ENCODE measurements at regions not wholly inside any gene's neighbourhood (a gene's known extent, or its start where the extent isn't known, plus 50 kb on each side); places are given as distances from the start of the nearest gene placed in this dataset.

- Histone ChIP-seq H2AFZ (ENCODE audit: low read length) (no peak overlapping the region), H3K9ac (ENCODE audit: insufficient read depth, low read length) (no peak overlapping the region), H3K27ac (ENCODE audit: insufficient read depth, low read length) (no peak overlapping the region), H4K20me1 (ENCODE audit: control insufficient read depth, extremely low read depth, insufficient read depth, low read length) (no peaks in the 10 kb centered on the region), H3K4me1 (ENCODE audit: control insufficient read depth, extremely low read depth, insufficient read depth, low read length) (peaks cover 70% of the 10 kb centered on the region), H3K9me3 (ENCODE audit: control insufficient read depth, insufficient read depth, low read depth, low read length) (no peaks in the 10 kb centered on the region), H3K4me2 (ENCODE audit: extremely low read depth, insufficient read depth, low read length) (no peak overlapping the region), H3K79me2 (ENCODE audit: control insufficient read depth, insufficient read depth, low read length) (peaks cover 97% of the 10 kb centered on the region), H3K4me3 (replicated peaks in 1 of 4; ENCODE audit: control extremely low read depth in 1 of 4, insufficient read depth in 1 of 4, low read depth in 3 of 4, low read length in 4 of 4) (no peak overlapping the region), H3K27me3 (ENCODE audit: control insufficient read depth, insufficient read depth, low read length) (no peaks in the 10 kb centered on the region), H3K36me3 (ENCODE audit: control insufficient read depth, insufficient read depth, low read length) (peaks cover 10% of the 10 kb centered on the region)
- no peak for DNase-seq (ENCODE audit: low read depth in 2 of 2)
- TF ChIP-seq, protein P1, sequence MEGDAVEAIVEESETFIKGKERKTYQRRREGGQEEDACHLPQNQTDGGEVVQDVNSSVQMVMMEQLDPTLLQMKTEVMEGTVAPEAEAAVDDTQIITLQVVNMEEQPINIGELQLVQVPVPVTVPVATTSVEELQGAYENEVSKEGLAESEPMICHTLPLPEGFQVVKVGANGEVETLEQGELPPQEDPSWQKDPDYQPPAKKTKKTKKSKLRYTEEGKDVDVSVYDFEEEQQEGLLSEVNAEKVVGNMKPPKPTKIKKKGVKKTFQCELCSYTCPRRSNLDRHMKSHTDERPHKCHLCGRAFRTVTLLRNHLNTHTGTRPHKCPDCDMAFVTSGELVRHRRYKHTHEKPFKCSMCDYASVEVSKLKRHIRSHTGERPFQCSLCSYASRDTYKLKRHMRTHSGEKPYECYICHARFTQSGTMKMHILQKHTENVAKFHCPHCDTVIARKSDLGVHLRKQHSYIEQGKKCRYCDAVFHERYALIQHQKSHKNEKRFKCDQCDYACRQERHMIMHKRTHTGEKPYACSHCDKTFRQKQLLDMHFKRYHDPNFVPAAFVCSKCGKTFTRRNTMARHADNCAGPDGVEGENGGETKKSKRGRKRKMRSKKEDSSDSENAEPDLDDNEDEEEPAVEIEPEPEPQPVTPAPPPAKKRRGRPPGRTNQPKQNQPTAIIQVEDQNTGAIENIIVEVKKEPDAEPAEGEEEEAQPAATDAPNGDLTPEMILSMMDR (conservative IDR thresholded peaks at IDR 0.05 in 1 of 2, IDR thresholded peaks at IDR 0.05 in 1 of 2; ENCODE audit: low read depth in 1 of 2, low read length in 2 of 2): no peak
- TF ChIP-seq EZH2 (IDR thresholded peaks at IDR 0.05; ENCODE audit: low read length, missing control alignments): no peak
Measured at GRCh38 chr17:77381185-77381700, 240.5 kb downstream of the SEC14L1 start.

DNA sequence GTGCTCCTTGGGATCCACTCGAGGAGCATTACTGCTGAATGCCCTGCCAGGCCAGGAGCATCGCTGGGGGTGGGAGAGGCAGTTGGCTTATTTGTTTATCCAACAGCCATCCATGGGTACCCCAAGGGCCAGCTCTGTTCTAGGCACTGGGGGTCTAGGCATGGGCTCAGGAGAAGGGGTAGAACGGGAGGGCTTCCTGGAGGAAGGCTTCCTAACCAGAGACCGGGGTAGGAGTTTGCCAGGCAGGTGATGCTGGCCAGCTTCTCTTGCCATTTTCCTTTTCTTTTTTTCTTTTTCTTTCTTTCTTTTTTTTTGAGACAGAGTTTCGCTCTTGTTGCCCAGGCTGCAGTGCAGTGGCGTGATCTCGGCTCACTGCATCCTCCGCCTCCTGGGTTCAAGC lies 241.0 kb downstream of the SEC14L1 start:
- Histone ChIP-seq H4K20me1 (ENCODE audit: control insufficient read depth, extremely low read depth, insufficient read depth, low read length) (no peaks in the 10 kb centered on the region), H3K9ac (ENCODE audit: insufficient read depth, low read length) (no peak overlapping the region), H3K27ac (ENCODE audit: insufficient read depth, low read length) (no peak overlapping the region), H3K9me3 (ENCODE audit: control insufficient read depth, insufficient read depth, low read depth, low read length) (no peaks in the 10 kb centered on the region), H3K4me3 (replicated peaks in 1 of 4; ENCODE audit: control extremely low read depth in 1 of 4, insufficient read depth in 1 of 4, low read depth in 3 of 4, low read length in 4 of 4) (no peak overlapping the region), H3K4me1 (ENCODE audit: control insufficient read depth, extremely low read depth, insufficient read depth, low read length) (peaks cover 70% of the 10 kb centered on the region), H3K36me3 (ENCODE audit: control insufficient read depth, insufficient read depth, low read length) (peaks cover 10% of the 10 kb centered on the region), H3K4me2 (ENCODE audit: extremely low read depth, insufficient read depth, low read length) (no peak overlapping the region), H3K79me2 (ENCODE audit: control insufficient read depth, insufficient read depth, low read length) (peaks cover 97% of the 10 kb centered on the region), H3K27me3 (ENCODE audit: control insufficient read depth, insufficient read depth, low read length) (no peaks in the 10 kb centered on the region), H2AFZ (ENCODE audit: low read length) (no peak overlapping the region)
- no peak for DNase-seq (ENCODE audit: low read depth in 2 of 2)
- TF ChIP-seq, protein P1 (conservative IDR thresholded peaks at IDR 0.05 in 1 of 2, IDR thresholded peaks at IDR 0.05 in 1 of 2; ENCODE audit: low read depth in 1 of 2, low read length in 2 of 2): no peak
- no peak for TF ChIP-seq EZH2 (IDR thresholded peaks at IDR 0.05; ENCODE audit: low read length, missing control alignments)

GRCh38 chr17:77382356-77382911 lies 241.7 kb downstream of the SEC14L1 start:
- H3K79me2 ChIP-seq (ENCODE audit: control insufficient read depth, insufficient read depth, low read length): peaks cover 97% of the 10 kb centered on the region
- peaks cover 67% of the 10 kb centered on the region for H3K4me1 ChIP-seq (ENCODE audit: control insufficient read depth, extremely low read depth, insufficient read depth, low read length)
- no peaks in the 10 kb centered on the region for H4K20me1 ChIP-seq (ENCODE audit: control insufficient read depth, extremely low read depth, insufficient read depth, low read length)
- H3K4me2 ChIP-seq (ENCODE audit: extremely low read depth, insufficient read depth, low read length): peak overlapping the region; percentile 4
- no peaks in the 10 kb centered on the region for H3K9me3 ChIP-seq (ENCODE audit: control insufficient read depth, insufficient read depth, low read depth, low read length)
- no peak overlapping the region for H3K9ac ChIP-seq (ENCODE audit: insufficient read depth, low read length)
- no peak overlapping the region for H2AFZ ChIP-seq (ENCODE audit: low read length)
- no peak overlapping the region for H3K4me3 ChIP-seq (replicated peaks in 1 of 4; ENCODE audit: control extremely low read depth in 1 of 4, insufficient read depth in 1 of 4, low read depth in 3 of 4, low read length in 4 of 4)
- DNase-seq (ENCODE audit: low read depth in 2 of 2): peak in 1 of 2 donors; percentile 67
- peak overlapping the region; percentile 24 for H3K27ac ChIP-seq (ENCODE audit: insufficient read depth, low read length)
- TF ChIP-seq, protein P1 (conservative IDR thresholded peaks at IDR 0.05 in 1 of 2, IDR thresholded peaks at IDR 0.05 in 1 of 2; ENCODE audit: low read depth in 1 of 2, low read length in 2 of 2): no peak
- no peak for TF ChIP-seq EZH2 (IDR thresholded peaks at IDR 0.05; ENCODE audit: low read length, missing control alignments)
- H3K27me3 ChIP-seq (ENCODE audit: control insufficient read depth, insufficient read depth, low read length): no peaks in the 10 kb centered on the region
- H3K36me3 ChIP-seq (ENCODE audit: control insufficient read depth, insufficient read depth, low read length): peaks cover 10% of the 10 kb centered on the region
